ENCODE measurements at regions not wholly inside any gene's neighbourhood (a gene's known extent, or its start where the extent isn't known, plus 50 kb on each side); places are given as distances from the start of the nearest gene placed in this dataset.
A peak's percentile ranks its signal among the peaks of the same experiment; 100 is the strongest.

- Histone ChIP-seq H3K36me3 (no peaks in the 10 kb centered on the region), H3K4me1 (no peaks in the 10 kb centered on the region), H3K4me3 (no peak overlapping the region), H3K9me3 (no peaks in the 10 kb centered on the region), H3K27ac (no peak overlapping the region), H3K27me3 (no peaks in the 10 kb centered on the region)
- DNase-seq = no peak
- no peak for ATAC-seq
- intact Hi-C loops (cut with DNase I) = no loop called here
- no peak for TF ChIP-seq CTCF (IDR thresholded peaks at IDR 0.05)
- no peak for FAIRE-seq
Measured at GRCh38 chr13:101003566-101003965, 329.0 kb upstream of the TMTC4 start.

DNA sequence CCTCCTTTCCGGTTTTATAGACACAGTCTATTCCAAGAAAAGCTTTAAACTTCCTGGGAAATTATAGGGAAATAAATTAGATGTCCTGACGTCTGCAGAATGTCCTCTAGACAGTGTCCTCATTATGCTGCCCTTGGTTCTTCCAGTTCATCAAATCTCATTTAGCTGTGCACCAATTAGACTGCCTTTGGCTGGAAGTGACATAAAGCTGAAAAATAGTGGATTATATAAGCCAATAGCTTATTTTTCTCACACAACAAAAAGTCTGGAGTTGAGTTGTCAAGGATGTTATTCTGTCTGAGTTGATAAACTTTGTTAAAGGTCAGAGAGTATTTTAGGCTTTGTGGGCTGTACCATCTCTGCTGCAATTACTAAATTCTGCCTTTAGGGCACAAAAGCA, 314.8 kb upstream of the TMTC4 start:
- Histone ChIP-seq H3K9me3 (no peaks in the 10 kb centered on the region), H3K4me3 (no peak overlapping the region), H3K27me3 (no peaks in the 10 kb centered on the region), H3K36me3 (no peaks in the 10 kb centered on the region), H3K4me1 (no peaks in the 10 kb centered on the region), H3K27ac (no peak overlapping the region)
- WGBS, 2 donors = 15 to 30% methylated on average over 2 of the region's 2 CpGs
- TF ChIP-seq CTCF (IDR thresholded peaks at IDR 0.05) = no peak
- no peak for ATAC-seq
- intact Hi-C loops (cut with DNase I) = no loop called here
- DNase-seq = no peak
- FAIRE-seq = no peak

DNA sequence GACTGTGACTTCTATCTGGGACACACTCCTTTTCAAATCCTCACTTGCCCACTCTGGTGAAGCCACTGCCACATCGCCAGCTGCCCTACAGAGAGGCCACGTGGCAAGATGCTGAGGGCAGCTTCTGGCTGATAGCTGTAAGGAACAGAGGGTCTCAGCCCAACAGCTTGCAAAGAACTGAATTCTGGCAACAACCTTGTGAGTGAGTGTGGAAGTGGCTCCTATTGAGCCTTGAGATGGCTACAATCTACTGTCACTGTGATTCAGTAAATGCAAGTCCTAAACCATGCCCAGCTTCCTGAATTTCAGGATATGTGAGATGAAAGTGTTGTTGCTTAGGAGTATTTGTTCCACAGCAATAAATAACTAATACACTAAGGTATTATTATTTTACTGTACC, 314.3 kb upstream of the TMTC4 start:
- FAIRE-seq = no peak
- WGBS, 2 donors = 58 to 60% methylated on average over 2 of the region's 2 CpGs

DNA sequence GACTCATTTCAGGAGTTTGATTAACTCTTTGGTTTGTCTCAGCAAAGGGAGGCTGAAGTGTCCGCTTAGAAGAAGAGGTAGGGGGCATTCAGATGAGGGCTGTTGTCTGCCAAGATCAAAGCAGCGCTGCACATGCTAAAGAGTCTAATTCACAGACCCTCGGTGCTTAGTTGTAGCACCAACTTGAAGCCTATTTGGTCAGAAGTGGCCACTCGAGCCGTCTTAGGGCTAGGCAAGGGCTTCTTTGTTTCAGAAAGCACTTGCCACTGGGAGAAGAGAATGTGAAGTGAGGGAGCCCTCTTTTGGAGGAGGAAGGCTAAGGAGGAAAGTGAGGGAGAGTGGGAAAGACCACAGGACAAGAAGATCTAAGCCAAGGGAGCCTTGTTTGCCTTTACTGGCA, 313.4 kb upstream of the TMTC4 start:
- ATAC-seq (peak in 2 of 4 donors; percentile 38 to 57), DNase-seq (no peak), FAIRE-seq (no peak)
- H3K27me3 ChIP-seq = no peaks in the 10 kb centered on the region
- H3K4me1 ChIP-seq = no peaks in the 10 kb centered on the region
- H3K27ac ChIP-seq = no peak overlapping the region
- no peak overlapping the region for H3K4me3 ChIP-seq
- no peak for TF ChIP-seq CTCF (IDR thresholded peaks at IDR 0.05)
- 37 to 48% methylated on average over 5 of the region's 5 CpGs for WGBS, 2 donors
- no peaks in the 10 kb centered on the region for H3K9me3 ChIP-seq
- H3K36me3 ChIP-seq = no peaks in the 10 kb centered on the region
- intact Hi-C loops (cut with DNase I) = no loop called here

More for the DNA sequence above, 314.3 kb upstream of the TMTC4 start:
- DNase-seq = no peak
- no peak for ATAC-seq
- TF ChIP-seq CTCF (IDR thresholded peaks at IDR 0.05) = no peak
- Histone ChIP-seq H3K4me1 (no peaks in the 10 kb centered on the region), H3K9me3 (no peaks in the 10 kb centered on the region), H3K4me3 (no peak overlapping the region), H3K27me3 (no peaks in the 10 kb centered on the region), H3K36me3 (no peaks in the 10 kb centered on the region), H3K27ac (no peak overlapping the region)
- intact Hi-C loops (cut with DNase I) = no loop called here

- ATAC-seq = no peak
Measured at GRCh38 chr13:100986571-100986970, 312.0 kb upstream of the TMTC4 start.

More at GRCh38 chr13:100986571-100986970, 312.0 kb upstream of the TMTC4 start:
- intact Hi-C loops (cut with DNase I) = no loop called here
- FAIRE-seq (no peak), DNase-seq (no peak)
- Histone ChIP-seq H3K4me1 (no peaks in the 10 kb centered on the region), H3K4me3 (no peak overlapping the region), H3K27ac (no peak overlapping the region), H3K36me3 (no peaks in the 10 kb centered on the region), H3K27me3 (no peaks in the 10 kb centered on the region), H3K9me3 (no peaks in the 10 kb centered on the region)
- 7 to 15% methylated on average over 1 of the region's 1 CpG for WGBS, 2 donors
- TF ChIP-seq CTCF (IDR thresholded peaks at IDR 0.05) = no peak
